ENCODE measurements at regions not wholly inside any gene's neighbourhood (a gene's known extent, or its start where the extent isn't known, plus 50 kb on each side); places are given as distances from the start of the nearest gene placed in this dataset.
"Not testable (repeated sequence)": the region's sequence is repeated elsewhere in the genome, so short reads cannot be mapped to it uniquely, and the experiment has no call there.

DNA sequence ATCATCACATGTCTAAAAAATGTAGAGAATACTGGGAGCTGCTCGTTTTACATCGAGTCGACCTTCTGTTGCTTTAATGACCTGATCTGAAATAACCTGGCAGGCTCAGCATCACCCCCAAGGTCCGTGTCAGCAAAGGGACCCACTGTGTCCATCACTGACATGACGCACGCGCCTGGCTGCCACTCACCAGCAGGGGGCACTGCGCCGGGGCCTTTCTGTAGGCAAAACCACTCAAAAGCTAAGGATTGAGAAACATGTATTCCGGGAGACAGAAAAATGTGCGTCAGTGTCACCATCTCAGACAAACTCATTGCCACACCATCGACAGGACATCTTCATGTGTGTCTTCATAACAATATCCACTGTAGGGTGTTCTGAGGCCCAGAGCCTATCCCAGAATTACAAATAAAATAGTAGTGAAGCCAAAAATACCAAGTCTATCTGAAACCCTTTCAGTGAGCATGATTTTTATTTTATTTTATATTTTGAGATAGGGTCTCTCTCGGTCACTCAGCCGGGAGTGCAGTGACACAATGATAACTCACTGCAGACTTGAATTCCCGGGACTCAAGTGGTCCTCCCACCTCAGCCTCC lies 130.3 kb upstream of the LSM14A start:
- Mint-ChIP-seq H3K9me3 (ENCODE audit: unreplicated experiment) (peaks cover 21% of the 10 kb centered on the region), H3K27ac (ENCODE audit: unreplicated experiment) (no peak overlapping the region), H3K4me3 (ENCODE audit: unreplicated experiment) (no peak overlapping the region), H3K4me1 (ENCODE audit: low read depth, unreplicated experiment) (peaks cover 24% of the 10 kb centered on the region), H3K36me3 (ENCODE audit: insufficient read depth, unreplicated experiment) (peaks cover 4% of the 10 kb centered on the region), H3K27me3 (ENCODE audit: insufficient read depth, unreplicated experiment) (no peaks in the 10 kb centered on the region)
- peak in 1 of 2 experiments; percentile 56 for DNase-seq
- Histone ChIP-seq H3K27me3 (replicated peaks; ENCODE audit: control insufficient read depth, insufficient read depth, low read length) (no peaks in the 10 kb centered on the region), H3K4me1 (peaks cover 16% of the 10 kb centered on the region), H3K36me3 (ENCODE audit: control insufficient read depth, insufficient read depth, low read length) (no peaks in the 10 kb centered on the region), H3K4me3 (ENCODE audit: low read depth, low read length) (no peak overlapping the region), H3K9me3 (no peaks in the 10 kb centered on the region; the same call in 1 of the 2 replicates)
- ChIA-PET CTCF (interaction anchor here (1.1 kb wide), 1 partner anchor 54 kb away, joined by 6 read pairs; no protein-coding TSS in a partner anchor), POLR2A (no interaction called here)
- intact Hi-C loops (cut with micrococcal nuclease; ENCODE audit: unreplicated experiment): no loop called here
- no TSS peak for BruUV-seq (replicated peaks)
- peak; percentile 61 to 79 for TF ChIP-seq CTCF (IDR thresholded peaks at IDR 0.05; ENCODE audit: insufficient read depth in 1 of 2, low read depth in 1 of 2, low read length in 1 of 2, severe bottlenecking in 1 of 2, unreplicated experiment in 1 of 2)

GRCh38 chr19:34044021-34044420 lies 128.3 kb upstream of the LSM14A start:
- Mint-ChIP-seq H3K4me3 (ENCODE audit: unreplicated experiment) (peak overlapping the region; percentile 9), H3K36me3 (ENCODE audit: insufficient read depth, unreplicated experiment) (peaks cover 4% of the 10 kb centered on the region), H3K27me3 (ENCODE audit: insufficient read depth, unreplicated experiment) (no peaks in the 10 kb centered on the region), H3K27ac (ENCODE audit: unreplicated experiment) (peak overlapping the region; percentile 56), H3K9me3 (ENCODE audit: unreplicated experiment) (peaks cover 18% of the 10 kb centered on the region), H3K4me1 (ENCODE audit: low read depth, unreplicated experiment) (peaks cover 24% of the 10 kb centered on the region)
- no peaks in the 10 kb centered on the region for H3K27me3 ChIP-seq (replicated peaks; ENCODE audit: control insufficient read depth, insufficient read depth, low read length)
- peak; percentile 76 to 79 for DNase-seq
- POLR2A ChIA-PET: no interaction called here
- intact Hi-C loops (cut with micrococcal nuclease; ENCODE audit: unreplicated experiment): loop anchor here (1.0 kb wide), 1 partner anchor 26 kb away; no protein-coding TSS in a partner anchor
- H3K9me3 ChIP-seq: no peaks in the 10 kb centered on the region; the same call in 1 of the 2 replicates
- no TSS peak for BruUV-seq (replicated peaks)
- H3K4me3 ChIP-seq (ENCODE audit: low read depth, low read length): no peak overlapping the region
- peaks cover 16% of the 10 kb centered on the region for H3K4me1 ChIP-seq
- no peaks in the 10 kb centered on the region for H3K36me3 ChIP-seq (ENCODE audit: control insufficient read depth, insufficient read depth, low read length)
- CTCF ChIA-PET: interaction anchor here (1.3 kb wide), 1 partner anchor 45 kb away, joined by 4 read pairs; no protein-coding TSS in a partner anchor
- TF ChIP-seq CTCF (IDR thresholded peaks at IDR 0.05; ENCODE audit: insufficient read depth in 1 of 2, low read depth in 1 of 2, low read length in 1 of 2, severe bottlenecking in 1 of 2, unreplicated experiment in 1 of 2): no peak

DNA sequence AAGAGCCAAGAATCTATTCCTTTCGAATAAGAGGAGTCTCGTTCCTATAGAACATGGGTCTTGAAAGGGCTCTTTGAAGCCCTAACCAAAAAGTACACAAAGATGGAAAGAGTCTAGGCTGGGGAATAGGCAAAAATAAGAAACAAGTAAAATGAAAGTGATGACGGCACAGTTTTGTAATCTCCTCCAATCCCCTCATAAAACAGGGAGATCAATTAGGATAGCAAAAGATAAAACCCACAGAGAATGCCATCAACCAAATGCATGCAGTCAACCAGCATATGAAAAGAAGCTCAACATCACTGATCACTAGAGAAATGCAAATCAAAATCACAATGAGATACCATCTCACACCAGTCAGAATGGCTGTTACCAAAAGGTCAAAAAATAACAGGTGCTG lies 122.4 kb upstream of the LSM14A start:
- peaks cover 4% of the 10 kb centered on the region for H3K4me1 Mint-ChIP-seq (ENCODE audit: low read depth, unreplicated experiment)
- no peak overlapping the region for H3K4me3 Mint-ChIP-seq (ENCODE audit: unreplicated experiment)
- H3K27ac Mint-ChIP-seq (ENCODE audit: unreplicated experiment): no peak overlapping the region
- no peaks in the 10 kb centered on the region for H3K4me1 ChIP-seq
- no peaks in the 10 kb centered on the region for H3K36me3 ChIP-seq (ENCODE audit: control insufficient read depth, insufficient read depth, low read length)
- no peaks in the 10 kb centered on the region for H3K36me3 Mint-ChIP-seq (ENCODE audit: insufficient read depth, unreplicated experiment)
- POLR2A ChIA-PET: no interaction called here
- no peak overlapping the region for H3K4me3 ChIP-seq (ENCODE audit: low read depth, low read length)
- no peak for TF ChIP-seq CTCF (IDR thresholded peaks at IDR 0.05; ENCODE audit: insufficient read depth in 1 of 2, low read depth in 1 of 2, low read length in 1 of 2, severe bottlenecking in 1 of 2, unreplicated experiment in 1 of 2)
- H3K9me3 ChIP-seq: no peaks in the 10 kb centered on the region; the same call in 1 of the 2 replicates
- CTCF ChIA-PET: no interaction called here
- intact Hi-C loops (cut with micrococcal nuclease; ENCODE audit: unreplicated experiment): no loop called here
- peaks cover 16% of the 10 kb centered on the region for H3K9me3 Mint-ChIP-seq (ENCODE audit: unreplicated experiment)
- no peaks in the 10 kb centered on the region for H3K27me3 ChIP-seq (replicated peaks; ENCODE audit: control insufficient read depth, insufficient read depth, low read length)
- BruUV-seq (replicated peaks): no TSS peak
- H3K27me3 Mint-ChIP-seq (ENCODE audit: insufficient read depth, unreplicated experiment): peaks cover 3% of the 10 kb centered on the region
- DNase-seq: no peak

DNA sequence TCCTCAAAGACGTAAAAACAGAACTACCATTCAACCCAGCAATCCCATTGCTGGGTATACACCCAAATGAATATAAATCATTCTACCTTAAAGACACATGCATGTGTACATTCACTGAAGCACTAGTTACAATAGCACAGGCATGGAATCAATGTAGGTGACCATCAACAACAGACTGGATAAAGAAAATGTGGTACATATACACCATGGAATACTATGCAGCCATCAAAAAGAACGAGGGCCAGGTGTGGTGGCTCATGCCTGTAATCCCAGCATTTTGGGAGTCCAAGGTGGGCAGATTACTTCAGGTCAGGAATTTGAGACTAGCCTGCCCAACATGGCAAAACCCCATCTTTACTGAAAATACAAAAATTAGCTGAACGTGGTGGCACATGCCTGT lies 121.9 kb upstream of the LSM14A start:
- POLR2A ChIA-PET: not testable (repeated sequence)

More for the DNA sequence above, 121.9 kb upstream of the LSM14A start:
- H3K4me3 ChIP-seq (ENCODE audit: low read depth, low read length); H3K27me3 ChIP-seq (replicated peaks; ENCODE audit: control insufficient read depth, insufficient read depth, low read length); intact Hi-C loops (cut with micrococcal nuclease; ENCODE audit: unreplicated experiment); H3K27me3 Mint-ChIP-seq (ENCODE audit: insufficient read depth, unreplicated experiment); CTCF ChIA-PET; DNase-seq; H3K27ac Mint-ChIP-seq (ENCODE audit: unreplicated experiment); H3K36me3 Mint-ChIP-seq (ENCODE audit: insufficient read depth, unreplicated experiment); BruUV-seq (replicated peaks); H3K36me3 ChIP-seq (ENCODE audit: control insufficient read depth, insufficient read depth, low read length); H3K4me1 ChIP-seq; H3K9me3 ChIP-seq; H3K4me1 Mint-ChIP-seq (ENCODE audit: low read depth, unreplicated experiment); H3K4me3 Mint-ChIP-seq (ENCODE audit: unreplicated experiment): not testable (repeated sequence)
- H3K9me3 Mint-ChIP-seq (ENCODE audit: unreplicated experiment): peaks cover 11% of the 10 kb centered on the region

Measured in Caco-2 (cell line).